Stimulated activated CD4-positive, alpha-beta T cell treated with anti-CD3 and anti-CD28 coated beads, Interleukin-4, amount 100 ng/mL, for 1 hour (primary cell): ENCODE measurements at regions not wholly inside any gene's neighbourhood (a gene's known extent, or its start where the extent isn't known, plus 50 kb on each side); places are given as distances from the start of the nearest gene placed in this dataset.

Experiments
- DNase-seq: peaks from one replicate; pipeline ENCODE4 v3.0.0-alpha.2; 2020

DNA sequence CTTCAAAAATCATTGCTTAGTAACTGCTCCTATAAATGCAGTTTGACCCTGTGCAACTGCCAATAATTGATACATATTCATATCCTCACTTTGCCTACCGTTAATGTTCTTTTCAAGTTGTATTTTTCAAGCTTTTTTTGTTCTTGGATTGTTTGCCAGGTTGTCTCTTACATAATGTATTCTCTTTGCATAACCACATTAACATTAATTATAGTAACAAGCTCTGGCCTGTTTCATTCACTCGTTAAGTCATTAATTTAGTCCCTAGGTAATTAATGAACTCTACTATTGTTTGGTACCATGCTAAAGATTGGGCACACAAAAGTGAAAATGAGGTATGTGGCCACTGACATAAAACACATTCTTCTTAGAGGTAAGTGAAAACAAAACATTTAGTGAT lies 1338.8 kb downstream of the NSUN3 start:
- DNase-seq, result no peak

DNA sequence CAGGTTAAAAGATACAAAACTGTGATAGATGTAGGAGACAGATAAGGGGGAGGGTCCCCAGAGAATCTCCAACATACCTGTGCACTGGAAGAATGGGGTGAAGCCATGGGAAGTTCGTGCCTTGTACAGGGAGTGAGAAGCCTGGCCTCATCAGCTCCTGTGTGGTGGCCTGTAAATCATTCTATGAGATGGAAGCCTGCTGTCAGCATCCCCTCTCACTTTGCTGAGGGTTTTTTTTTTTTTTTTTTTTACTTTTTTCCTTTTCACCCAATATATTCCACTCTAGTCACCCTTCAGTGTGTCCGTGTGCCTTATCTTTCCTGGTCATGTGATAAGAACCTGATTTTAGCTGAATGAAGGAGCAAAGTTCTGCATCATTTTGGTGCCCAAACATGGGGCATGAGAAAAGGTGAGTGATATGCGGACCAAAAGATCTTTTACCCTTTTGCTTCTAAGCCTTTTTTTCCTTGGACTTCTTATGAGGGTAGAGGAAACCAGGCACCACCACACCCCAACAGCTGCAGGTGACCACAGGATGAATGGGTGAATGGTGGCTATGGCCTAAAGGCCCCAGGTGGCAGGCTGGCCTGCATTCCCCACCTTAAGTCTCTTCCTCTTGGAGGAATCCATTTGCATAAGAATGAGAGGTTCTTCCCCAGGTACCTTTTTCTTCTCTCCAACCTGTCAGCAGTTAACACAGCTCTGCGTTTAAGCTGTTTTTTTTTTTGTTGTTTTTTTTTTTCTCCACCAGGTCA lies 1345.0 kb downstream of the NSUN3 start:
- no peak for DNase-seq

DNA sequence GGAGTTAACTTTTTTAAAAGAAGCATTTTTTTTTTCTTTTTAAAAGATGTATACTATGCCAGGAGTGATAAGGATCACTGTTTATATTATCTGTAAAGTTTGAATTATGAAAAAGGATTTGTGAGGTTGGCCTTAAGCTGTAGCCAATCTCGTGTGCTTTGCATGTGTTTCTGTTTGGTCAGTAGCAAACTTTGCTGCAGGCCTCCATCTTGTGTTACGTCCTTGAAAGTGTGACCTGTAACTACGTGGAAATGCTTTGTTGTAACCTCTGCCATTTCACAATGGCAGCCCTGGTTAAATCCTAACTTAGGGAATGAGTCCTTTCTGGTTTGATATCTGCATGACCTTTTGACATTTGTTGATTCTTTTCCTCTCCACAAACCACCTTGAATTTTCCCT lies 1345.6 kb downstream of the NSUN3 start:
- DNase-seq, result no peak

GRCh38 chr3:95418251-95418650 lies 1355.4 kb downstream of the NSUN3 start:
- no peak for DNase-seq

DNA sequence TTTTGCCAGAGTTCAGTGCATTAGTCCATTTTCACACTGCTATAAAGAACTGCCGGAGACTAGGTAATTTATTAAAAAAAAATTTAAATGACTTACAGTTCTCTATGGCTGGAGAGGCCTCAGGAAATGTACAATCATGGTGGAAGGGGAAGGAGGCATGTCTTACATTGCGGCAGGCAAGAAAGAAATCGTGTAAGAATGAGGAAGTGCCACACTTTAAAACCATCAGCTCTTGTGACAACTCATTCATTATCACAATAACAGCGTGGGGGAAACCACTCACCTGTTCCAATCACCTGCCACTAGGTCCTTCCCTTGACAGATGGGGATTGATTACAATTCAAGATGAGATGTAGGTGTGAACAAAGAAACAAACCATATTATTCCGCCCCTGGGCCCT lies 1361.4 kb downstream of the NSUN3 start:
- no peak for DNase-seq

DNA sequence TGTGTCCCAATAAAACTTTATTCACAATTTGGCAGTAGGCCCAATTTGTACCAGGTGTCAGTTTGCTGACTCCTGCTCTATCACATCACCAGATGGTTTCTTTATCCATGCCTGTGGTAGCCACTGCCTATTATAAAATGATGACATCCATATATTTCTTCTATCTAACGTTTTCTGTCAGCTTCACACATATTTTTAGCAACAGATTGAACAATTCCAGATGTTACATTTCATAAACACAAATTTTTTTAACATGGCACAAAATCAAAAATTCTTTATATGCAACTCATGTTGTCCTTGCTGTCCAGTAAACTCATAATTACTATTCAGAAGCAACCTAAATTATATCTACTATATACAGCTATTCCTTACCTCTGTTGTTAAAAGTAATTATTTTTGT lies 1371.6 kb downstream of the NSUN3 start:
- DNase-seq, result no peak

GRCh38 chr3:95437409-95437808 lies 1374.5 kb downstream of the NSUN3 start:
- no peak for DNase-seq

- no peak for DNase-seq
Measured at GRCh38 chr3:95438274-95438673, 1375.4 kb downstream of the NSUN3 start.

GRCh38 chr3:95442766-95443165 lies 1371.6 kb upstream of the EPHA6 start:
- no peak for DNase-seq

- DNase-seq, result no peak
Measured at GRCh38 chr3:95449841-95450240, 1364.6 kb upstream of the EPHA6 start.

GRCh38 chr3:95453242-95453641 lies 1361.2 kb upstream of the EPHA6 start:
- DNase-seq, result no peak

GRCh38 chr3:95456835-95457234 lies 1357.6 kb upstream of the EPHA6 start:
- no peak for DNase-seq

- DNase-seq, result no peak
Measured at GRCh38 chr3:95459706-95460105, 1354.7 kb upstream of the EPHA6 start.

- no peak for DNase-seq
Measured at GRCh38 chr3:95460274-95460673, 1354.1 kb upstream of the EPHA6 start.

GRCh38 chr3:95462161-95462560 lies 1352.2 kb upstream of the EPHA6 start:
- no peak for DNase-seq

GRCh38 chr3:95464346-95464745 lies 1350.0 kb upstream of the EPHA6 start:
- DNase-seq, result no peak

DNA sequence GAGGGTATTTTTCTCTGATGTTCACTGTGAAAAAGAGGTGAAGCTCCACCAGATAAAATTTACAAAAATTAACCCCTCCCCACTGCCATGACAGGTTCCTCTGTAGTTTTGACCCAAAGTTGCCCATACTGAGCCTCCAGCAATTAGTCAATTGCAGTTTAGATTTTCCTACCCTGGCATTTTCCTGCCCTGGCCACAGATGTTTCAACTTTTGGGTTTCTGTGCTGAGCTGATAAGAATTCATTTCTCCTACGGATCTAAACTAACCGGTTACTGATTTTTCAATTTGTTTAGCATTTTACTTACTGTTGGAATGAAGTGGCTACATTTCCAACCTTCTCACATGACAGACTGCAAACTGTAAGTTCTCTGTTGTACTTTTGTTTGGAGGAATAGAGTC lies 1346.1 kb upstream of the EPHA6 start:
- no peak for DNase-seq

DNA sequence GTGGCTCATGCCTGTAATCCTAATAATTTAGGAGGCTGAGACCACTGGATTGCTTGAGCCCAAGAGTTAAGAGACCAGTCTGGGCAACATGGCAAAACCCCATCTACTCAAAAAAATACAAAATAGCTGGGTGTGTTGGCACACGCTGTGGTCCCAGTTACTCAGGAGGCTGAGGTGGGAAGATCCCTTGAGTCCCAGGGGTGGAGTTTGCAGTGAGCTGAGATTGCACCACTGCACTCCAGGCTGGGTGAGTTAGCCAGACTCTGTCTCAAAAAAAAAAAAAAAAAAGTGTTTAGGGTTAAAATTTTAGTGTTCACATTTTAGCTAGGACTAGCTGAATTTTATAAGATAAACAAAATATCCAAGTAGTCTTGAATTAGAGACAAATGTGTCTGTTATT lies 1340.1 kb upstream of the EPHA6 start:
- no peak for DNase-seq

DNA sequence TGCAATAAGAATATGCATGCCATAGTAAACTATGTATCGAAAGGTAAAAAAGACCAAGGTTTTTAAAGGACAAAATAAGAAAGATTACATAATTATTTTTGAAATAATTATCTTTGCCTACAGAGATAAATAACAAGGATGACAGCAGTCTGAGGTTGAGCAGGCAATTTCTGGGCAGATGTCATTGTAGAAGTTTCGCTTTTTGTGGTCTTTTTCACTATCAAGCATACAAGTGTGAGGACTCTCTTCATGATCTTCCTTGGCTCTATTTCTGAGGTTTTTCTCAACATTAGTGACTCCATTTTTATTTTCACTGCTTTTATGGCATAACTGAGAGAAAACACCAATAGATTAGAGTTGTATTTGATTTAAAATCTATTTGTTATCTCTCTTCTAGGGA lies 1337.9 kb upstream of the EPHA6 start:
- no peak for DNase-seq

DNA sequence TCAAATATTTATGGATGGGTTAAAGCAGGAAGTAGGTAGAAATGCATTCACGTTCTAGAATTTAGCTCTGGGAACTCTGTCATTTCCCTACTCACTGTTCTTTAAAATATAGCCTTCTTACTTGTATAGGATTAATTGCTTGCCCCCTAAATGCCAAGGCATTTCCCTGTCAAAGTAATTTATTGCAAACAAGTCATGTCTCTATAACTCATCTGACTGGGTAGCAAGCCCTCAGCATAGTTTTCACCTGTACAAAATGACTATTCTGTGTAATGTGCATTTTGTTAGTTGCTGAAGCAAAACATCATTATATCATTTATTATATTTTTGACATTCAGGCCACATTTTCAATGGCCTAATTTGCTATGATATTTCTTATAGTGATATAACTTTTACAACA lies 1308.2 kb upstream of the EPHA6 start:
- DNase-seq, result no peak

DNA sequence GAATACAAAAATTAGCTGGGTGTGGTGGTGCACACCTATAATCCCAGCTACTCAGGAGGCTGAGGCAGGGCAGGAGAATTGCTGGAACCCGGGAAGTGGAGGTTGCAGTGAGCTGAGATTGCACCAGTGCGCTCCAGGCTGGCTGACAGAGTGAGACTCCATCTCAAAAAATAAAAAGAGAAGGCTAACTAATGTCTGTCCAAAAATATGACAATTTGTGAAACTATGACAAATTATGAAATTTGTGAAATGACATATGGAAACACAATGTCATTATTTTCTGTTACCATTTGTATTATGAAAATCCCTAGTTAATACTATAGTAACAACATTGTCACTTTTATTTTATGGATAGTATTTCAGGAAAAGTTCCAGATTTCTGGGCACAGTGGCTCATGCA lies 1306.3 kb upstream of the EPHA6 start:
- no peak for DNase-seq

- no peak for DNase-seq
Measured at GRCh38 chr3:95511828-95512227, 1302.6 kb upstream of the EPHA6 start.

- no peak for DNase-seq
Measured at GRCh38 chr3:95514260-95514659, 1300.1 kb upstream of the EPHA6 start.

DNA sequence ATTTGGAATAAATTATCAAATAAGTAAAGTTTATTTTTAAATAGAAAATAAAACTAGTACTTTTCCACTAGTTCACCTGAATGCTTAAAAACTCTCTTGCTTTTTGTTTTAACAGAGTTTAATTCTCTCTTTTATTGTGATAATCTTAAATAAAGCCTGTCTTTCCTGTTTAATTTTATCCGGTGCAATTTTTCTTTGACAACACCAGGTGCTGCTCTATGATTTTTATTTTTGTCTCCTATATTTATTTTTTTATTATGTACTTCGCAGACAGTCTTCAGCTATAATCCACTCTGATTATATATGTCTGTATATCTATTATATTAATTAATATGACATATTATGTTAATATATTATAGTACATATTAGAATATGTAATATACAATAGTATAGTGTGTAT lies 1293.0 kb upstream of the EPHA6 start:
- no peak for DNase-seq

DNA sequence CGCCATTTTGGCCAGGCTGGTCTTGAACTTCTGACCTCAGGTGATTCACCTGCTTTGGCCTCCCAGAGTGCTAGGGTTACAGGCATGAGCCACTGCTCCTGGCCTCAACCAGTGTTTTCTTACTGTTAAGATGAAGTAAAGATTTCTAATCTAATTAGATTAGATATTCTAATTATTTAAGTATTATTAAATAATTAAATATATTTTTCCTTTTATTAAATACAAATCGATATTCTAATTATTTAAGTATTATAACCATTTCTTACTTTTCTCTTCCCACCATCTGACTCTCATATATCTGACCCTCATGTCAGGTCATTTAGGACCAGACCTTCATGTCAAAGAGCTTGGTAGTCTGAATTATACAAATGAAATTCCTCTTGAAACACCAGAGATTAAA lies 1291.9 kb upstream of the EPHA6 start:
- DNase-seq, result no peak
